GM18868 (cell line): ENCODE measurements at regions not wholly inside any gene's neighbourhood (a gene's known extent, or its start where the extent isn't known, plus 50 kb on each side); places are given as distances from the start of the nearest gene placed in this dataset.
A peak's percentile ranks its signal among the peaks of the same experiment; 100 is the strongest.

Experiments
- ATAC-seq: cut with Tn5 transposase; IDR thresholded peaks from one replicate; pipeline ENCODE4 v1.9.1; 2021; ENCODE audit warnings: mild to moderate bottlenecking, moderate library complexity; ENCODE audit not compliant: unreplicated experiment

- ATAC-seq = no peak
These were observed 562.2 kb upstream of the ZFHX3 start for GRCh38 chr16:73610160-73610559.

- ATAC-seq = no peak
These were observed 561.0 kb upstream of the ZFHX3 start for GRCh38 chr16:73608911-73609310.

GRCh38 chr16:73605309-73605708 lies 557.4 kb upstream of the ZFHX3 start:
- ATAC-seq = no peak

- ATAC-seq = peak; percentile 87
These were observed 554.0 kb upstream of the ZFHX3 start for GRCh38 chr16:73601911-73602310.

GRCh38 chr16:73599870-73600269 lies 551.9 kb upstream of the ZFHX3 start:
- ATAC-seq = no peak

GRCh38 chr16:73599351-73599750 lies 551.4 kb upstream of the ZFHX3 start:
- no peak for ATAC-seq

- no peak for ATAC-seq
These were observed 536.2 kb upstream of the ZFHX3 start for GRCh38 chr16:73584157-73584556.

- no peak for ATAC-seq
These were observed 524.4 kb upstream of the ZFHX3 start for GRCh38 chr16:73572135-73572828.

- ATAC-seq = no peak
These were observed 521.5 kb upstream of the ZFHX3 start for GRCh38 chr16:73569266-73569980.

- no peak for ATAC-seq
These were observed 520.8 kb upstream of the ZFHX3 start for GRCh38 chr16:73568769-73569168.

GRCh38 chr16:73565925-73566324 lies 518.0 kb upstream of the ZFHX3 start:
- no peak for ATAC-seq

GRCh38 chr16:73565263-73565662 lies 517.3 kb upstream of the ZFHX3 start:
- ATAC-seq = no peak

GRCh38 chr16:73563709-73564108 lies 515.8 kb upstream of the ZFHX3 start:
- ATAC-seq = no peak

- no peak for ATAC-seq
These were observed 512.6 kb upstream of the ZFHX3 start for GRCh38 chr16:73560497-73560896.

GRCh38 chr16:73558219-73558618 lies 510.3 kb upstream of the ZFHX3 start:
- ATAC-seq = peak; percentile 88

- no peak for ATAC-seq
These were observed 506.2 kb upstream of the ZFHX3 start for GRCh38 chr16:73553941-73554660.

GRCh38 chr16:73549984-73550631 lies 502.2 kb upstream of the ZFHX3 start:
- no peak for ATAC-seq

- no peak for ATAC-seq
These were observed 499.9 kb upstream of the ZFHX3 start for GRCh38 chr16:73547552-73548403.

- ATAC-seq = no peak
These were observed 498.5 kb upstream of the ZFHX3 start for GRCh38 chr16:73546341-73546845.

- ATAC-seq = no peak
These were observed 497.8 kb upstream of the ZFHX3 start for GRCh38 chr16:73545755-73546154.
